Tibial artery (tissue), 4 donors: ENCODE measurements at regions not wholly inside any gene's neighbourhood (a gene's known extent, or its start where the extent isn't known, plus 50 kb on each side); places are given as distances from the start of the nearest gene placed in this dataset.

ENCODE experiments used
- DNase-seq, 2 donors: peaks; one replicate each; pipeline ENCODE4 v3.0.0-alpha.2; 2019
- H3K27ac ChIP-seq, 2 donors: fragments of 200-600 bp; sonication (generic) in 1 of 2; 1 replicate in 1 of 2; 2 replicates in 1 of 2; pipeline ENCODE4 v1.5.1; 2018 to 2019; ENCODE audit warnings: mild to moderate bottlenecking in 1 of 2
- H3K27me3 ChIP-seq, 2 donors: fragments of 200-600 bp; sonication (generic) in 1 of 2; one replicate each; pipeline versions ENCODE4 v1.5.1 to v1.6.0; 2016 to 2019
- H3K36me3 ChIP-seq, 3 donors: fragments of 200-600 bp; sonication (generic) in 2 of 3; one replicate each; pipeline ENCODE4 v1.5.1; 2016 to 2019; ENCODE audit warnings: mild to moderate bottlenecking in 2 of 3
- H3K4me1 ChIP-seq, 4 donors: fragments of 200-600 bp; sonication (generic) in 2 of 4; 1 replicate in 3 of 4; 2 replicates in 1 of 4; pipeline ENCODE4 v1.5.1; 2016 to 2019
- H3K4me3 ChIP-seq, 2 donors: fragments of 200-600 bp; sonication (generic) in 1 of 2; 1 replicate in 1 of 2; 2 replicates in 1 of 2; pipeline ENCODE4 v1.5.1; 2018 to 2019; ENCODE audit warnings: mild to moderate bottlenecking in 2 of 2
- H3K9me3 ChIP-seq, 3 donors: fragments of 200-600 bp; sonication (generic) in 1 of 3; one replicate each; pipeline ENCODE4 v1.5.1; 2016 to 2019
- intact Hi-C: fragments of 100-400 bp; cut with DNase I; formaldehyde crosslinking; loops from one replicate; pipeline ENCODE4 v1.15.0; 2023; ENCODE audit warnings: low total_unique reads
- TF ChIP-seq, protein P1 (sequence below), 2 experiments: fragments of 200-600 bp in 1 of 2; fragments of 450-650 bp in 1 of 2; IDR thresholded peaks; one replicate each; pipeline ENCODE4 v1.5.1; 2017 to 2019; ENCODE audit warnings: antibody characterized with exemption in 2 of 2, mild to moderate bottlenecking in 1 of 2, moderate library complexity in 1 of 2

- intact Hi-C loops, result no loop called here
- DNase-seq, result no peak
- no peaks in the 10 kb centered on the region for H3K27me3 ChIP-seq
- H3K27ac ChIP-seq, result no peak overlapping the region
- H3K4me3 ChIP-seq, result no peak overlapping the region
- H3K36me3 ChIP-seq, result no peaks in the 10 kb centered on the region
- no peaks in the 10 kb centered on the region for H3K4me1 ChIP-seq
- TF ChIP-seq, protein P1, sequence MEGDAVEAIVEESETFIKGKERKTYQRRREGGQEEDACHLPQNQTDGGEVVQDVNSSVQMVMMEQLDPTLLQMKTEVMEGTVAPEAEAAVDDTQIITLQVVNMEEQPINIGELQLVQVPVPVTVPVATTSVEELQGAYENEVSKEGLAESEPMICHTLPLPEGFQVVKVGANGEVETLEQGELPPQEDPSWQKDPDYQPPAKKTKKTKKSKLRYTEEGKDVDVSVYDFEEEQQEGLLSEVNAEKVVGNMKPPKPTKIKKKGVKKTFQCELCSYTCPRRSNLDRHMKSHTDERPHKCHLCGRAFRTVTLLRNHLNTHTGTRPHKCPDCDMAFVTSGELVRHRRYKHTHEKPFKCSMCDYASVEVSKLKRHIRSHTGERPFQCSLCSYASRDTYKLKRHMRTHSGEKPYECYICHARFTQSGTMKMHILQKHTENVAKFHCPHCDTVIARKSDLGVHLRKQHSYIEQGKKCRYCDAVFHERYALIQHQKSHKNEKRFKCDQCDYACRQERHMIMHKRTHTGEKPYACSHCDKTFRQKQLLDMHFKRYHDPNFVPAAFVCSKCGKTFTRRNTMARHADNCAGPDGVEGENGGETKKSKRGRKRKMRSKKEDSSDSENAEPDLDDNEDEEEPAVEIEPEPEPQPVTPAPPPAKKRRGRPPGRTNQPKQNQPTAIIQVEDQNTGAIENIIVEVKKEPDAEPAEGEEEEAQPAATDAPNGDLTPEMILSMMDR (IDR thresholded peaks at IDR 0.05), result no peak
- H3K9me3 ChIP-seq, result peaks cover 0 to 7% (median 2%) of the 10 kb centered on the region in 3 donors
Observed at GRCh38 chr2:107622741-107623310, 203.9 kb upstream of the RGPD4 start.

- TF ChIP-seq, protein P1 (IDR thresholded peaks at IDR 0.05), result no peak
- Histone ChIP-seq H3K4me3 (no peak overlapping the region), H3K4me1 (no peaks in the 10 kb centered on the region), H3K27me3 (no peaks in the 10 kb centered on the region), H3K36me3 (no peaks in the 10 kb centered on the region), H3K27ac (no peak overlapping the region), H3K9me3 (peaks cover 0 to 16% (median 12%) of the 10 kb centered on the region in 3 donors)
- intact Hi-C loops, result no loop called here
- DNase-seq, result no peak
Observed at GRCh38 chr2:107625982-107626381, 200.7 kb upstream of the RGPD4 start.

GRCh38 chr2:107627164-107627563, 199.5 kb upstream of the RGPD4 start:
- H3K4me1 ChIP-seq, result no peaks in the 10 kb centered on the region
- DNase-seq, result no peak
- H3K4me3 ChIP-seq, result no peak overlapping the region
- no peak overlapping the region for H3K27ac ChIP-seq
- H3K9me3 ChIP-seq, result peaks cover 0 to 16% (median 12%) of the 10 kb centered on the region in 3 donors
- TF ChIP-seq, protein P1 (IDR thresholded peaks at IDR 0.05), result no peak
- H3K36me3 ChIP-seq, result no peaks in the 10 kb centered on the region
- H3K27me3 ChIP-seq, result no peaks in the 10 kb centered on the region
- intact Hi-C loops, result no loop called here

- no peaks in the 10 kb centered on the region for H3K27me3 ChIP-seq
- intact Hi-C loops, result no loop called here
- no peaks in the 10 kb centered on the region for H3K36me3 ChIP-seq
- no peak overlapping the region for H3K27ac ChIP-seq
- TF ChIP-seq, protein P1 (IDR thresholded peaks at IDR 0.05), result no peak
- DNase-seq, result no peak
- no peak overlapping the region for H3K4me3 ChIP-seq
- no peaks in the 10 kb centered on the region for H3K4me1 ChIP-seq
- peaks cover 0 to 16% (median 12%) of the 10 kb centered on the region in 3 donors for H3K9me3 ChIP-seq
Observed at GRCh38 chr2:107627926-107628325, 198.8 kb upstream of the RGPD4 start.

DNA sequence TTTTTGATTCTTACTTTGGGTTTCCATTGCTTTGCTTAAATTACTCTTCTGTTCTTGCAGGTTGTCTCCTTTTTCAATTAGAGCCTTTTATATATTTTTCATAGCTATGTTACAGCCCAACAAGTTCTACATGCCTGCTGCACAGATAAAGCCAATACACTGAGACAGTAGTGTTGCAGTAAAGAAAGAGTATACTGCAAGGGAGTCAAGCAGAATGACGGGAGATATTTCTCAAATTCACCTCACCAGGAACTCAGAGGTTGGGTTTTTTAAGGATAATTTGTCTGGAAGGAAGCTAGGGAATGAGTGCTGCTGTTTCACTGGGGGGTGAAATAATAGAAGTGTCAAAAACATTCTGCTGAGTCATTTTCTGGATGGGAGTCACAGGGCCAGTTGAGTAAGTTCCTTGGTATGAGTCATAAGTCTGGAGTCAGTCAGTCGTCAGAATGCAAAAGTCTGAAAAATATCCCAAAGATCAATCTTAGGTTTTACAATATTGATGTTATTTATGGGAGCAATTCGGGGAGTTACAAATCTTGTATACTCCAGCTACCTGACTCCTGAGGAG, 193.0 kb upstream of the RGPD4 start:
- H3K4me1 ChIP-seq, result no peaks in the 10 kb centered on the region
- TF ChIP-seq, protein P1 (IDR thresholded peaks at IDR 0.05), result no peak
- no peak overlapping the region for H3K27ac ChIP-seq
- intact Hi-C loops, result no loop called here
- H3K36me3 ChIP-seq, result no peaks in the 10 kb centered on the region
- H3K4me3 ChIP-seq, result no peak overlapping the region
- no peak for DNase-seq
- no peaks in the 10 kb centered on the region for H3K27me3 ChIP-seq
- peaks cover 0 to 10% (median 8%) of the 10 kb centered on the region in 3 donors for H3K9me3 ChIP-seq
